ENCODE measurements at regions not wholly inside any gene's neighbourhood (a gene's known extent, or its start where the extent isn't known, plus 50 kb on each side); places are given as distances from the start of the nearest gene placed in this dataset.

- Histone ChIP-seq H3K4me2 (ENCODE audit: low read length) (no peak overlapping the region), H3K4me1 (no peaks in the 10 kb centered on the region), H3K9ac (no peak overlapping the region), H3K9me3 (ENCODE audit: control insufficient read depth, low read length) (no peaks in the 10 kb centered on the region), H3K27me3 (ENCODE audit: control insufficient read depth, insufficient read depth, low read length) (no peaks in the 10 kb centered on the region), H3K36me3 (ENCODE audit: control insufficient read depth, insufficient read depth, low read length) (no peaks in the 10 kb centered on the region), H3K79me2 (no peaks in the 10 kb centered on the region), H3K4me3 (ENCODE audit: low read depth, low read length) (no peak overlapping the region), H3K27ac (no peak overlapping the region), H2AFZ (no peak overlapping the region)
- TF ChIP-seq, protein P1, sequence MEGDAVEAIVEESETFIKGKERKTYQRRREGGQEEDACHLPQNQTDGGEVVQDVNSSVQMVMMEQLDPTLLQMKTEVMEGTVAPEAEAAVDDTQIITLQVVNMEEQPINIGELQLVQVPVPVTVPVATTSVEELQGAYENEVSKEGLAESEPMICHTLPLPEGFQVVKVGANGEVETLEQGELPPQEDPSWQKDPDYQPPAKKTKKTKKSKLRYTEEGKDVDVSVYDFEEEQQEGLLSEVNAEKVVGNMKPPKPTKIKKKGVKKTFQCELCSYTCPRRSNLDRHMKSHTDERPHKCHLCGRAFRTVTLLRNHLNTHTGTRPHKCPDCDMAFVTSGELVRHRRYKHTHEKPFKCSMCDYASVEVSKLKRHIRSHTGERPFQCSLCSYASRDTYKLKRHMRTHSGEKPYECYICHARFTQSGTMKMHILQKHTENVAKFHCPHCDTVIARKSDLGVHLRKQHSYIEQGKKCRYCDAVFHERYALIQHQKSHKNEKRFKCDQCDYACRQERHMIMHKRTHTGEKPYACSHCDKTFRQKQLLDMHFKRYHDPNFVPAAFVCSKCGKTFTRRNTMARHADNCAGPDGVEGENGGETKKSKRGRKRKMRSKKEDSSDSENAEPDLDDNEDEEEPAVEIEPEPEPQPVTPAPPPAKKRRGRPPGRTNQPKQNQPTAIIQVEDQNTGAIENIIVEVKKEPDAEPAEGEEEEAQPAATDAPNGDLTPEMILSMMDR (IDR thresholded peaks at IDR 0.05), result no peak
These were observed 193.8 kb upstream of the AJAP1 start for GRCh38 chr1:4460651-4461050.

GRCh38 chr1:4461726-4462290 lies 192.6 kb upstream of the AJAP1 start:
- no peaks in the 10 kb centered on the region for H3K4me1 ChIP-seq
- H3K4me3 ChIP-seq (ENCODE audit: low read depth, low read length), result no peak overlapping the region
- no peaks in the 10 kb centered on the region for H3K36me3 ChIP-seq (ENCODE audit: control insufficient read depth, insufficient read depth, low read length)
- no peaks in the 10 kb centered on the region for H3K79me2 ChIP-seq
- no peaks in the 10 kb centered on the region for H3K9me3 ChIP-seq (ENCODE audit: control insufficient read depth, low read length)
- H3K9ac ChIP-seq, result no peak overlapping the region
- H2AFZ ChIP-seq, result no peak overlapping the region
- no peaks in the 10 kb centered on the region for H3K27me3 ChIP-seq (ENCODE audit: control insufficient read depth, insufficient read depth, low read length)
- TF ChIP-seq, protein P1 (IDR thresholded peaks at IDR 0.05), result no peak
- H3K27ac ChIP-seq, result no peak overlapping the region
- H3K4me2 ChIP-seq (ENCODE audit: low read length), result no peak overlapping the region

DNA sequence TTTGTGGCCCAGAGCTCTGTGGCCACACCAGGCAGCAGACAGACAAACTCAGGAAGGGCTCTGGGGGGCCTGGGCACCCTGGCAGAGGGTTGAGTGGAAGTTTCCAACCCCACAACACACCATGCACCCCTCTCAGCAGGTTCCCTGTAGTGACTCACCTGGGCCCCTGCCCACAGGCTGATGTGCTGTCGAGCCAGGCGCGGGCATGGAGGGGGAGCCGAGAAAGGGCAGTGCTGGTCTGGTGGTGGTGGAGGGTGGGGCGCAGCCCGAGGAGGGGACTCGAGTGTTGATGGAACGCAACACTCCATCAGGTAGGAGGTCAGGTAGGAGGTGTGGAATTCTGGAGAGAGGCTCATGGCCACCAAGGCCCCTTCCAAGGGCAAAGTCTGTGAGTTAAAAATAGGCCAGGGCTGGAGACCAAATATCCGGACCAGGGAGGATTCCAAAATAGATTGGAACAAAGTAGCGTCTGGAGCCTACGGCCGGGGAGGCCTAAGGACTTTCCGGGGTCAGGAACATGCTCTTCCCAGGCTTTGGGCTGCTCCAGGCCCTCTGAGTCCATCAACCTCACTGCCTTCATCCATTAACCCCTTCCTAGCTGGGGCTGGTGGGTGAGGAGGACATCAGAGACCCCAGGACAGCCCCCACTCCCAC lies 191.5 kb upstream of the AJAP1 start:
- Histone ChIP-seq H3K4me3 (ENCODE audit: low read depth, low read length) (no peak overlapping the region), H3K4me2 (ENCODE audit: low read length) (no peak overlapping the region), H3K36me3 (ENCODE audit: control insufficient read depth, insufficient read depth, low read length) (no peaks in the 10 kb centered on the region), H3K27me3 (ENCODE audit: control insufficient read depth, insufficient read depth, low read length) (no peaks in the 10 kb centered on the region), H3K27ac (no peak overlapping the region), H2AFZ (no peak overlapping the region), H3K4me1 (no peaks in the 10 kb centered on the region), H3K79me2 (no peaks in the 10 kb centered on the region), H3K9ac (no peak overlapping the region), H3K9me3 (ENCODE audit: control insufficient read depth, low read length) (no peaks in the 10 kb centered on the region)
- TF ChIP-seq, protein P1 (IDR thresholded peaks at IDR 0.05), result no peak

- Histone ChIP-seq H3K79me2 (no peaks in the 10 kb centered on the region), H3K9ac (no peak overlapping the region), H3K4me1 (no peaks in the 10 kb centered on the region), H3K27me3 (ENCODE audit: control insufficient read depth, insufficient read depth, low read length) (no peaks in the 10 kb centered on the region), H2AFZ (no peak overlapping the region), H3K27ac (no peak overlapping the region), H3K4me2 (ENCODE audit: low read length) (no peak overlapping the region), H3K9me3 (ENCODE audit: control insufficient read depth, low read length) (no peaks in the 10 kb centered on the region), H3K4me3 (ENCODE audit: low read depth, low read length) (no peak overlapping the region), H3K36me3 (ENCODE audit: control insufficient read depth, insufficient read depth, low read length) (no peaks in the 10 kb centered on the region)
- TF ChIP-seq, protein P1 (IDR thresholded peaks at IDR 0.05), result no peak
These were observed 190.8 kb upstream of the AJAP1 start for GRCh38 chr1:4463631-4464030.

DNA sequence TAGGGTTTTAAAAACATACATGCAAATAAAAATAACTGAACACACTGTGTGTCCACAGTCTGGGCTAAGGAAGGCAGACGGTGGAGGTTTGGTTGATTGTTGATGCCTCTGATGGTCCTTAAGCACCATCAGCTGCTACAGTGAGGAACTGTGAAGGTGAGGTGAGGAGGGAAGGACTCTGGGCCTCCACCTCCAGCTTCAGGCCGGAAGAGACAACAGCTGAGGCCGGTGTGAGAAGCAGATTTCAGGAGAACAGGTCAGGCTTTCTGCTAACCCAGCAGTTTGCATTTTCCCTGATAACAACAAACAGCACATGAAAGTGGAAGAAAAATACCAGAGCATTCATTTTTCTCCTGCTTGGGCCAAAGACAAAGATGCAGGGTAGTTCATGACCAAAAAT lies 189.9 kb upstream of the AJAP1 start:
- TF ChIP-seq, protein P1 (IDR thresholded peaks at IDR 0.05), result no peak
- no peak overlapping the region for H2AFZ ChIP-seq
- no peaks in the 10 kb centered on the region for H3K4me1 ChIP-seq
- H3K4me3 ChIP-seq (ENCODE audit: low read depth, low read length), result no peak overlapping the region
- no peak overlapping the region for H3K4me2 ChIP-seq (ENCODE audit: low read length)
- H3K9me3 ChIP-seq (ENCODE audit: control insufficient read depth, low read length), result no peaks in the 10 kb centered on the region
- H3K79me2 ChIP-seq, result no peaks in the 10 kb centered on the region
- no peak overlapping the region for H3K27ac ChIP-seq
- no peaks in the 10 kb centered on the region for H3K36me3 ChIP-seq (ENCODE audit: control insufficient read depth, insufficient read depth, low read length)
- H3K27me3 ChIP-seq (ENCODE audit: control insufficient read depth, insufficient read depth, low read length), result no peaks in the 10 kb centered on the region
- H3K9ac ChIP-seq, result no peak overlapping the region

Measured in parathyroid adenoma (tissue), 2 donors.